GM19025 (cell line): ENCODE measurements at regions not wholly inside any gene's neighbourhood (a gene's known extent, or its start where the extent isn't known, plus 50 kb on each side); places are given as distances from the start of the nearest gene placed in this dataset.
"Not testable (repeated sequence)": the region's sequence is repeated elsewhere in the genome, so short reads cannot be mapped to it uniquely, and the experiment has no call there.

Source experiments
- ATAC-seq: cut with Tn5 transposase; IDR thresholded peaks from one replicate; pipeline ENCODE4 v1.9.1; 2021; ENCODE audit warnings: mild to moderate bottlenecking, low read depth, moderate library complexity; ENCODE audit not compliant: unreplicated experiment

DNA sequence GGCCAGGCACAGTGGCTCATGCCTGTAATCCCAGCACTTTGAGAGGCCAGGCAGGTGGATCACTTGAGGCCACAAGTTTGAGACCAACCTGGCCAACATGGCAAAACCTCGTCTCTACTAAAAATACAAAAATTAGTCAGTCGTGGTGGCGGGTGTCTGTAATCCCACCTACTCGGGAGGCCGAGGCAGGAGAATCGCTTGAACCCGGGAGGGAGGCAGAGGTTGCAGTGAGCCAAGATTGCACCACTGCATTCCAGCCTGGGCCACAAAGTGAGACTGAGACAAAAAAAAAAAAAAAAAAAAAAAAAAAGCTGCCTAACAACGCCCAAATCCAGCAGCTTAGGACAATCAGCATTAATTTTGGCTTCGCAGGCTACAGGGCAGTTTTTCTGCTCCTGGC, 167.1 kb downstream of the GOSR1 start:
- not testable (repeated sequence) for ATAC-seq

DNA sequence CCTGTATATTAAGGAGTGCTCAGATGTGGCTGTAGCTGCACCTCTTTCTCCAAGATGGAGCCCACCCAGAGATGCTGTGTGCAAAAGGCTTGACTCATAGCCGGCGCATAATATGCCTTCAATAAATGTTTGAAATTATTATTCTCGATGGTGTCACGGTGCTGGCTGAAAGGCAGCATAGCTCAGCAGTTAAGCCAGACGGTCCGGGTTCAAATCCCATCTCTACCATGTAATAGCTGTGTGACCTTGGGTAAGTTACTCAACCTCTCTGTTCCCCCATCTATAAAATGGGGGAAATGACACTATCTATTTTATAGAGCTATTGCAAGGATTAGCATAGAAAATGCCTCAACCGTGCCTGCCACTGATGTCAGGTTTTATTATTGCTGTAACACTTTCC, 164.2 kb downstream of the GOSR1 start:
- ATAC-seq = not testable (repeated sequence)

DNA sequence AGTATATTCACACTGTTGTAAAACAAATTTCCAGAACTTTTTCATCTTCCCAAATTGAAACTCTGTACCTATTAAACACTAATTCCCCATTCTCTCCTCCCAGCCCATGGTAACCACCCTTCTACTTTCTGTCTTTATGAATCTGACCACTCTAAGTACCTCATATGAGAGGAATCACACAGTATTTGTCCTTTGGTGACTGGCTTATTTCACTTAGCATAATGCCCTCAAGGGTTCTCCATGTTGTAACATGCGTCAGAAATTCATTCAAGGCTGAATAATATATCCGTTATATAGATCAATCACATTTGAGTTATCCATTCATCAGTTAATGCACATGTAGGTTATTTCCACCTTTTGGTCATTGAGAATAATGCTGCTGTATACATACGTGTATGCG, 162.2 kb downstream of the GOSR1 start:
- ATAC-seq = not testable (repeated sequence)

DNA sequence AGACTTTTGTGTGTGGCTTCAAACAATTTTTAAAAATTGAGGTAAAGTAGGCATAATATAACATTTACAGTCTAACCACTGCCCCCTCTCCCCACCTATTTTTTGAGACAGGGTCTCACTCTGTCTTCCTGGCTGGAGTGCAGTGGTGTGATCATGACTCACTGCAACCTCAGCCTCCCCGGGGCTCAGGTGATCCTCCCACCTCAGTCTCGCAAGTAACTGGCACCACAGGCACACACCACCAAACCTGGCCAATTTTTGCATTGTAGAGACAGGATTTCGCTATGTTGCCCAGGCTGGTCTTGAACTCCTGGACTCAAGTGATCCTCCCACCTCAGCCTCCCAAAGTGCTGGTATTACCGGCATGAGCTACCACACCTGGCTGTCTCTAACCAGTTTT, 161.8 kb downstream of the GOSR1 start:
- not testable (repeated sequence) for ATAC-seq

DNA sequence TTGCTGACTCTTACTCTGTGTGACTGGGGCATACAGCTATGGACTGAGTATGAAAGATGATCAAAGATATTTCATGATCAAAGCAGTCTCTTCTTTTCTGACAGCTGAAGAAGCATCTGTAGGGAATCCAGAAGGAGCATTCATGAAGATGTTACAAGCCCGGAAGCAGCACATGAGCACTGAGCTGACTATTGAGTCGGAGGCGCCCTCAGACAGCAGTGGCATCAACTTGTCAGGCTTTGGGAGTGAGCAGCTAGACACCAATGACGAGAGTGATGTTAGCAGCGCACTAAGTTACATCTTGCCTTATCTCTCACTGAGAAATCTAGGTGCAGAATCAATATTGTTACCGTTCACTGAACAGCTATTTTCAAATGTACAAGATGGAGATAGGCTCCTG, 154.4 kb downstream of the GOSR1 start:
- ATAC-seq = not testable (repeated sequence)

DNA sequence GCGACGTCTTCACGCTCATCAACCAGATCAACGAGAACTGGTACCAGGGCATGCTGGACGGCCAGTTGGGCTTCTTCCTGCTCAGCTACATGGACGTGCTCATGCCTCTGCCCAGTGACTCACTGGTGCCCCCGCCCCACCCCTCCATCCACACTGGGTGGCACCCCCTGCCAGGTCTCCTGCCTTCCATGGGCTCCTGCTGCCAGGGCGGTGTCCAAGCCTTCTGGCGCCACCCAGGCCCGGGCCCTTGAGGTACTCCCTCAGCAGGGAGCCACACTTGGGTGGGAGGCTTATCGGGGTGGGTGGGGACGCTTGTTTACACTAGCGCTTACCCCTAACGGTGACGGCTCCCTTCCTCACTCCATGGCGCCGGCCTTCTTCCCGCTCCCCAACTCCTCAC, 148.2 kb downstream of the GOSR1 start:
- not testable (repeated sequence) for ATAC-seq

DNA sequence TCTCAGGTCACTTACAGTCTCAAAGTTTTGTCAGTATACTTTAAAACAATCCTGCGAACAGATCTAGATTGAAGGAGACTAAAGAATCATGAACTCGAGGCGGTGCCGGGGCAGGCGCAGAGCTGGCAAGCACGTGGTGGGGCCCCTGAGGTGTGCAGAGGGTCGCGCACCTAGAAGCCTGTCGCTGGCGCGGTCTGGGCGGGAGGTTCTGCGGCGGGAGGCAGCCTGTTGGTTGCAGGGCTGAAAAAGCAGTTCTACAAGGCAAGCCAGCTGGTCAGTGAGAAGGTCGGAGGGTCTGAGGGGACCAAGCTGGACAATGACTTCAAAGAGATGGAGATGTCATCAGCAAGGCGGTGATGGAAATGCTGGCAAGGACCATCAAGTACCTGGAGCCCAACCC, 147.0 kb downstream of the GOSR1 start:
- ATAC-seq = not testable (repeated sequence)

DNA sequence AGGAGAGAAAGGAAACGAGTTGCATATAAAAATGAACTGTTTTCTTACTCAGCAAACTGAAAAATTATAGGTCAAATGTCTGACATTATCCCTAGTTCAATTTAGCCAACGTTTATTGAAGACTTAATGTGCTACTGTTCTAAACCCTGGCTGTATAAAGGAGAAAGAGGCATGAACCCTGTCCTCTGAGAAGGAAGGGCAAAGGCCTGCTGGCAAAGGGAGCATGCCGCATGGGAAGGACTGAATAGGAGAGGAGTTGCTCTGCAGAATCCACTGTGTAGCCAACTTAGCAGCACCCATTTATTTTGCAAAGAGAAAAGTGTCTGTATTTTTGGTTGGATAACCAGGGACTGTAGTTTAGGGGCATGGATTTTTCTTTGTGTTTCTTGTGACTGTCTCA, 132.5 kb downstream of the GOSR1 start:
- ATAC-seq = not testable (repeated sequence)

DNA sequence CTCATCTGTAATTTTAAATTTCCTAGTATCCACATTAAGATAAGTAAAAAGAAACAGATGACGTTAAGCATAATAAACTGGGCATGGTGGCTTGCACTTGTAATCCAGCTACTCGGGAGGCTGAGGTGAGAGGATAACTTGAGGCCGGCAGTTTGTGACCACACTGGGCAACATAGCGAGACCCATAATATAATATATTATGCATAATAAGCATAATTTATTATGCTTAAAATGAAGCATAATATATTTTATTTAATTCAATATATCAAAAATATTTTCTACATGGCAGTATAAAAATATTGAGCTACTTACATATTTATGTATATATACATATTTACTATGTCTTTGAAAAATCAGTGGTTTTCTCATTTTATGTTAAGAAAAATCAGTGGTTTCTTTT, 128.3 kb downstream of the GOSR1 start:
- no peak for ATAC-seq

DNA sequence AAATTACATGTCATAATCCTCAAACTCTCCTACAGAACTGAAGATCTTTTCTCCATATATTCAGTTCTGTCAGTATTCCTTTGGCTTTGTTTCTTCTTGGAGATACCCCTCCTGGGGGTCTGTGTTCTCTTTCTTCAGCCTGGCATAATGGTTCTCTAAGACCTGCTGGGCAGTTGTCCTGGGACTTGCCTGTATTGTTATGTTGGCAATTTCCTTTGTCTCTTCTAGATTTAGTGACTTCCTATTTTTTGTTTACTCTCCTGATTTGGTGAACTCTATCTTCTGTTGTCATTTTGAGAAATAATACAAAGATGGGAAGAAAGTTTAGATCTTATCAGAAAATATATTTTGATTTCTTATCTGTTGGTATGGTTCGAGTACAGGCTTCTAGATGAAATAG, 127.8 kb downstream of the GOSR1 start:
- ATAC-seq = no peak

DNA sequence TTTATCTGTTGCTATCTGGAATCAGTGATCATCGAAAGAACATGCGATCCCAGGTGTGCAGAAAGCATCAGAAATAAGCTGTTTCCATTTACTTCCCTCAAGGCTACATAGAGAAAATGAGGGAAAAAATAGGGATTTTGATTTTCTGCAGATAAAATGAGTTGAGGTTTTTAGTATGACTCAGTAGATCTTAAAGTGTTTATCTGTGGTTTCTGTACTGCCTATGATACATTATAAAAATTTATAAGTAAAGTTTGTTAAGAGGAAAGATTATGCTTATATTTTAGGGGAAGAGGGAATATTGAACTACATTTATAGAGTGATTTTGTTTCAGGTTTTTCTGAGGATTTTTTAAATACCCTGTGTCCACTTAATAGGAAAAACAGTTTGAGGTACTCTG, 125.2 kb downstream of the GOSR1 start:
- not testable (repeated sequence) for ATAC-seq

DNA sequence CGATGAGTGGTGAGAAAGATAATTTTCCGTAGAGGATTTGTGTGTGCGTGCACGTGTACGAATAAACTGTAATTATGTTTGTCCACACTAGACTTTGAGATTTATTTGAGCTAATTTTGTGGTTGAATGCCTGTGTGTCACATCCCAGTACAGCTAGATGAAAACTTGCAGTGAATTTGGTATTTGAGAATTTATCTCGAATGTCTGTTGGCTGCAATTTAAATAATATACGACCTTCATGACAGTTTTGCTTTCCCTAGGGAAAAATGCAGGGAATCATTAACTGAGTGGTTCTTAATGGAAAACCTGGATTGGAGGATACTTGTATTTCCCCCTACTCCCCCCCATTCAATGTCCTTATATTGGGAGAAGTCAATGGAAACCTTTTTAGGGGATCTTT, 124.8 kb downstream of the GOSR1 start:
- not testable (repeated sequence) for ATAC-seq

DNA sequence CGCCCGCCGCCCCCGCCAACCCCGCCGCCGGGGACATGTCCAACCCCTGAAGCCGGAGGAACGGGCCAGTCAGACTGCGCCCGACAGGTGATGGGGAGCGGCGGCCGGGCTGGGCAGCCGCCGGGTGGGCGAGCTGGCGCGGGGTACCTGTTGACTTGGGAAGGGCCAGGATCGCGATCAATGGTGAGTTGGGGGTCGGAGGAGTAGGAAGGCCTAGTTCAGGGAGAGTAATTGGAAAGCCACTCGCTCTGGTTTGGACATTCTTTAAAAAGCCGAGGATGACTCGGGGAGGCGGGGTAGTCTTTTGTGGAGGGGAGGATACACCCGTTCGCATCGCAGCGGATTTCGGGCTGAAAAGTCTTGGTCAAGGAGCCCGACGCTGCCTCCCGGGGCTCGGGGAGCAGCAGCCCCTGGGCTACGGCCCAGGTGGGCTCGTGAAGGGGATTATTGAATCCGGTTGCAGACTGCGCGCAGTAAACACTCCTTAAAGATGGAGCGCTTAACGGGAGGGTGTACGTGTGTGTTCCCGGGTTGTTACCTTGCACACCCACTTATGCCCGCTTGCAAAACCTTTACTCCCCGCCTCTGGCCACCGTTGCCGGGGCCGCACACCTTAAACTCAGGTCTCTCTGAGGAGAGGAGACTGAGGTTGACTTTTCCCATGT, 123.8 kb downstream of the GOSR1 start:
- ATAC-seq = peak; percentile 2

DNA sequence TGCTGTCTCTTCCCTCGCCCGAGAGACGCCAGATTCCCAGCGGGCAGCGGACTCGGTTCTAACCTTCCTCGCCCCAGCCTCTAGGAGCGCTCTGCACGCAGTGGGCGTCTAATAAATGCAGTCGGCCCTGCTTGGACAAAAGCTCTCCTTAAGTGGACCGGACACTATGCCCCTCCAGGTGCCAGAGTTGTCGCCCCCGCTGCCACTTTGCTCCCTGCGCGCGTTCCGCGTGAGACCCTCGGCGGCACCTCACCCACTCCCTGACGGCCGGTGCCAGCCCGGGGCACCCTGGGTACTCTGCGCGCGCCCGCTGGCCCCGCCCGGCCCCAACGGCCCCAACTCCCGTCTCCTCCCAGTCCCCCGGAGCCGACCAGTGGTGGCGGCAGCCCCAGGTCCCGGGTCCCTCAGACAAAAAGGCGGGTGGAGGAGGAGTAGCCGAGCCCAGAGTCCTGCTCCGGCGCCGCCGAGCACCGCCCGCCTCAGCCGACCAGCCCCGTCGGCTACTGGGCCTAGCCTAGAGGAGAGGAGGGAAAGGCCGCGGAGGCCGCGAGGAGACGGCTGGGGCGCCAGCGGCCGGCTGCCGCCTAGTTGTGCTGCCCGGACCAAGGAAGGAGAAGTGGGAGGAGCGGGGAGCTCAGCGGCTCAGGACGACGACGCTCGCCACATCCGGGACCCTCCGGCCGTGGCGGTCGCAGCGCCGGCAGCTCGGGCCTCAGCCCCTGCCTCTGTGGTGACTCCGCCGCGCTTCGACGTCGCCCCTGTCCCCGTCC, 123.0 kb downstream of the GOSR1 start:
- peak; percentile 80 for ATAC-seq

DNA sequence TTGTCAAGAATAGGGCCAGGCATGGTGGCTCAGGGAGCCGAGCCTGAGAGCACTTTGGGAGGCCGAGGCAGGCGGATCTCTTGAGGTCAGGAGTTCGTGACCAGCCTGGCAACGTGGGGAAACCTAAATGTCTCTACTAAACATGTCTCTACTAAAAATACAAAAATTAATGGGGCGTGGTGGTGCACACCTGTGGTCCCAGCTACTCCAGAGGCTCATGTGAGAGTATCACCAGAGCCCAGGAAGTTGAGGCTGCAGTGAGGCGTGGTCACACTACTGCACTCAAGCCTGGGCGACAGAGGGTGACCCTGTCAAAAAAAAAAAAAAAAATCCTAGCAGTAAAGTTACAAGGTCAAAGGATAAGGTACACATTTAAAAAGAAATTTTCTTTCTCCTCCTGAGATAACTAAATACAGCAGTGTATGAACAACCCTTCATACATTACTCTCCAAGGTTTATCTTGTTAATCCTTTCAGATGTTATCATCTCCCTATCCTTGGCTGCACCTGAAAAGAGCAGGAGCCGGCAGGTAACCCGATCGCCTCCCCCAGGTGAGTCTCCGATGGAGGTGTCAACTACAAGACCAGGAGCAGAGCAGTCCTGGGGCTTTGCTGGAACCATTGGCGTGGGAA, 122.3 kb downstream of the GOSR1 start:
- ATAC-seq = no peak

DNA sequence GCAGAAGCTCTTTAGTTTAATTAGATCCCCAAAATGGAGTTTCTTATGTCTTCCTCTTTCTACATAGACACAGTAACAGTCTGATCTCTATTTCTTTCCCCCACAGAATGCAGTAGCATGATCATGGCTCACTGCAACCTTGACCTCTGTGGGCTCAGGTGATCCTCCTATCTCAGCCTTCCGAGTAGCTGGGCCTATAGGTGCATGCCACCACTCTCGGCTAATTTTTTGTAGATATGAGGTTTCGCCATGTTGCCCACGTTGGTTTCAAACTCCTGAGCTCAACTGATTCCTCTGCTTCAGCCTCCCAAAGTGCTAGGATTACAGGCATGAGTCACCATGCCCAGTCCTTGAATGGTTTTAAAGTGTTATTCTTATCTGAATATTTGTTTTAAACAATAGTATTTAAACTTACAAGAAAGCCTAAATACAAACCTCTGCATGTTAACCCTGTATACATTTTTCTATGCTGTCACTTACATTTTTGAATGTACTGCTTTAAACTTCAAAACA, 120.6 kb downstream of the GOSR1 start:
- ATAC-seq = no peak

DNA sequence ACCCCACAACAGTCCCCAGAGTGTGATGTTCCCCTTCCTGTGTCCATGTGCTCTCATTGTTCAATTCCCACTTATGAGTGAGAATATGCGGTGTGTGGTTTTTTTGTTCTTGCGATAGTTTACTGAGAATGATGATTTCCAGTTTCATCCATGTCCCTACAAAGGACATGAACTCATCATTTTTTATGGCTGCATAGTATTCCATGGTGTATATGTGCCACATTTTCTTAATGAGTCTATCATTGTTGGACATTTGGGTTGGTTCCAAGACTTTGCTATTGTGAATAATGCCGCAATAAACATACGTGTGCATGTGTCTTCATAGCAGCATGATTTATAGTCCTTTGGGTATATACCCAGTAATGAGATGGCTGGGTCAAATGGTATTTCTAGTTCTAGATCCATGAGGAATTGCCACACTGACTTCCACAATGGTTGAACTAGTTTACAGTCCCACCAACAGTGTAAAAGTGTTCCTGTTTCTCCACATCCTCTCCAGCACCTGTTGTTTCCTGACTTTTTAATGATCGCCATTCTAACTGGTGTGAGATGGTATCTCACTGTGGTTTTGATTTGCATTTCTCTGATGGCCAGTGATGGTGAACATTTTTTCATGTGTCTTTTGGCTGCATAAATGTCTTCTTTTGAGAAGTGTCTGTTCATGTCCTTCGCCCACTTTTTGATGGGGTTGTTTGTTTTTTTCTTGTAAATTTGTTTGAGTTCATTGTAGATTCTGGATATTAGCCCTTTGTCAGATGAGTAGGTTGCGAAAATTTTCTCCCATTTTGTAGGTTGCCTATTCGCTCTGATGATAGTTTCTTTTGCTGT, 120.0 kb downstream of the GOSR1 start:
- ATAC-seq = not testable (repeated sequence)

DNA sequence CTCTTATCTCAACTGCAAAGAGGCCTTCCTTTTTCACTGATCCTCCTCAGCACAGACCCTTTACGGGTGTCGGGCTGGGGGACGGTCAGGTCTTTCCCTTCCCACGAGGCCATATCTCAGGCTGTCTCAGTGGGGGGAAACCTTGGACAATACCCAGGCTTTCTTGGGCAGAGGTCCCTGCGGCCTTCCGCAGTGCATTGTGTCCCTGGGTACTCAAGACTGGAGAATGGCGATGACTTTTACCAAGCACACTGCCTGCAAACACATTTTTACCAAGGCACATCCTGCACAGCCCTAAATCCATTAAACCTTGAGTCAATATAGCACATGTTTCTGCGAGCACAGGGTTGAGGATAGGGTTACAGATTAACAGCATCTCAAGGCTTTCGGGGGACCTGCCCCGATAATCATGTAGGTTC, 117.8 kb downstream of the GOSR1 start:
- not testable (repeated sequence) for ATAC-seq

DNA sequence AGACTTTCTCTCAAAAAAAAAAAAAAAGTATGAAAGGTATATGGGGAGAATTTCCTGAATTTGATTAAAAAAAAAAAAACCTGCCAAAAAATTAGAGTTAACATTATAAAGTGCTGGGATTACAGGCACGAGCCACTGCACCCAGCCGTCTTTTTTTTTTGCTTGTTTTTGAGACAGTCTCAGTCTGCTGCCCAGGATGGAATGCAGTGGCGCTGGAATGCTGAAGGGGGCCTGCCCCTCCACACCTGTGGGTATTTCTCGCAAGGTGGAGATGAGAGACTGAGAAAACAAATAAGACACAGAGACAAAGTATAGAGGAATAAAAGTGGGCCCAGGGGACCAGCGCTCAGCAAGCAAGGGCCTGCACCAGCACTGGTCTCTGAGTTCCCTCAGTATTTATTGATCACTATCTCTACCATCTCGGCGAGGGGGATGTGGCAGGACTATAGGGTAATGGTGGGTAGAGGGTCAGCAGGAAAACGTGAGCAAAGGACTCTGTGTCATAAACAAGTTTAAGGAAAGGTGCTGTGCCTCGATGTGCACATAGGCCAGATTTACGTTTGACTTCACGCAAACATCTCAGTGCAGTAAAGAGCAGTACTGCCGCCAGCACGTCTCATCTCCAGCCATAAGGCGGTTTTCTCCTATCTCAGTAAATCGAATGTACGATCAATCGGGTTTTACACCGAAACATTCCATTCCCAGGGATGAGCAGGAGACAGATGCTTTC, 117.2 kb downstream of the GOSR1 start:
- no peak for ATAC-seq
